Progenitor cell of endocrine pancreas (in vitro differentiated cells): ENCODE measurements at regions not wholly inside any gene's neighbourhood (a gene's known extent, or its start where the extent isn't known, plus 50 kb on each side); places are given as distances from the start of the nearest gene placed in this dataset.
"Not testable (repeated sequence)": the region's sequence is repeated elsewhere in the genome, so short reads cannot be mapped to it uniquely, and the experiment has no call there.

Experiments
- DNase-seq: peaks from one replicate; pipeline ENCODE4 v3.0.0; 2021; ENCODE audit warnings: low spot score; ENCODE audit not compliant: unreplicated experiment
- H3K27ac Mint-ChIP-seq: 2 replicates; pipeline ENCODE4 v1.8.0; 2021; ENCODE audit warnings: mild to moderate bottlenecking, moderate library complexity, mixed read lengths
- H3K27me3 Mint-ChIP-seq: 2 replicates; pipeline ENCODE4 v1.8.0; 2021; ENCODE audit warnings: mixed read lengths
- H3K36me3 Mint-ChIP-seq: 2 replicates; pipeline ENCODE4 v1.8.0; 2022; ENCODE audit warnings: mixed read lengths; ENCODE audit not compliant: insufficient read depth
- H3K4me1 Mint-ChIP-seq: 2 replicates; pipeline ENCODE4 v1.8.0; 2021; ENCODE audit warnings: low read depth, mixed read lengths
- H3K4me3 Mint-ChIP-seq: 2 replicates; pipeline ENCODE4 v1.8.0; 2021; ENCODE audit warnings: low read depth, mild to moderate bottlenecking, moderate library complexity, mixed read lengths
- H3K9me3 Mint-ChIP-seq: 2 replicates; pipeline ENCODE4 v1.8.0; 2021; ENCODE audit warnings: low read depth, mixed read lengths
- TF ChIP-seq, protein P1 (sequence below): fragments of 200-600 bp; sonication (generic); IDR thresholded peaks from one replicate; pipeline ENCODE4 v1.5.0; 2021; ENCODE audit warnings: antibody characterized with exemption, mild to moderate bottlenecking; ENCODE audit not compliant: unreplicated experiment

DNA sequence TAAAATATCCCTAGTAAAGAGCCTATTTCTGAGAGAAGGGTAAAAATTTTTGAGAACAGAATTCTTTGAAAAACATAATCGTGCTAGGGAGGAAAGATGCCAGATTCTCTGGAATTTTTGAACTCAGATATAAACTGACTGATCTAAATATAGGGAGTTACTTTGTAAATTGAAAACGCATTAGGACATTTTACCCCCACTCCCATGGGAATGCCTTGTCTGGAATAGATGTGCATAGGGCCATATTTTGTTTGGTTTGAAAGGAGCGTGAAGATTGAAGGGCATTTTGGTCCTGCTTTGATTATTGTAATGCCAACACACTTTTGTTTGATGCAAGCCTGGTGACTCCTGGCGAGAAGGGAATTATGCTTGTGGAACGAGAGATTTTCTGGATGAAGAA is 158.7 kb upstream of the DPP10 start:
- Mint-ChIP-seq H3K36me3 (no peaks in the 10 kb centered on the region), H3K9me3 (peaks cover 11% of the 10 kb centered on the region), H3K27ac (no peak overlapping the region), H3K4me3 (no peak overlapping the region), H3K4me1 (no peaks in the 10 kb centered on the region), H3K27me3 (no peaks in the 10 kb centered on the region)
- TF ChIP-seq, protein P1, sequence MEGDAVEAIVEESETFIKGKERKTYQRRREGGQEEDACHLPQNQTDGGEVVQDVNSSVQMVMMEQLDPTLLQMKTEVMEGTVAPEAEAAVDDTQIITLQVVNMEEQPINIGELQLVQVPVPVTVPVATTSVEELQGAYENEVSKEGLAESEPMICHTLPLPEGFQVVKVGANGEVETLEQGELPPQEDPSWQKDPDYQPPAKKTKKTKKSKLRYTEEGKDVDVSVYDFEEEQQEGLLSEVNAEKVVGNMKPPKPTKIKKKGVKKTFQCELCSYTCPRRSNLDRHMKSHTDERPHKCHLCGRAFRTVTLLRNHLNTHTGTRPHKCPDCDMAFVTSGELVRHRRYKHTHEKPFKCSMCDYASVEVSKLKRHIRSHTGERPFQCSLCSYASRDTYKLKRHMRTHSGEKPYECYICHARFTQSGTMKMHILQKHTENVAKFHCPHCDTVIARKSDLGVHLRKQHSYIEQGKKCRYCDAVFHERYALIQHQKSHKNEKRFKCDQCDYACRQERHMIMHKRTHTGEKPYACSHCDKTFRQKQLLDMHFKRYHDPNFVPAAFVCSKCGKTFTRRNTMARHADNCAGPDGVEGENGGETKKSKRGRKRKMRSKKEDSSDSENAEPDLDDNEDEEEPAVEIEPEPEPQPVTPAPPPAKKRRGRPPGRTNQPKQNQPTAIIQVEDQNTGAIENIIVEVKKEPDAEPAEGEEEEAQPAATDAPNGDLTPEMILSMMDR, result no peak
- no peak for DNase-seq

DNA sequence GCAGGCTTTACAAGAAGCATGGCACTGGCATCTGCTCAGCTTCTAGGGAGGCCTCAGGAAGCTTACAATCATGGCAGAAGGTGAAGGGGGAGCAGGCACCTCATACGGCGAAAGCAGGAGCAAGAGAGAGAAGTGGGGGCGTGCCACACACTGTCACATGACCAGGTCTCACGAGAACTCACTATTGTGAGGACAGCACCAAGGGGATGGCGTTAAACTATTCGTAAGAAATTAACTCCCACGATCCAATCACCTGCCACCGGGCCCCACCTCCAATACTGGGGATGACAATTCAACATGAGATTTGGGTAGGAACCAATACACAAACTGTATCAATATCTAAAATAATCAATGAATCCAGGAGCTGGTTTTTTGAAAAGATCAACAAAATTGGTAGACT is 156.0 kb upstream of the DPP10 start:
- no peaks in the 10 kb centered on the region for H3K27me3 Mint-ChIP-seq
- no peaks in the 10 kb centered on the region for H3K36me3 Mint-ChIP-seq
- no peaks in the 10 kb centered on the region for H3K4me1 Mint-ChIP-seq
- H3K4me3 Mint-ChIP-seq, result no peak overlapping the region
- TF ChIP-seq, protein P1, result no peak
- peaks cover 11% of the 10 kb centered on the region for H3K9me3 Mint-ChIP-seq
- DNase-seq, result no peak
- H3K27ac Mint-ChIP-seq, result no peak overlapping the region

DNA sequence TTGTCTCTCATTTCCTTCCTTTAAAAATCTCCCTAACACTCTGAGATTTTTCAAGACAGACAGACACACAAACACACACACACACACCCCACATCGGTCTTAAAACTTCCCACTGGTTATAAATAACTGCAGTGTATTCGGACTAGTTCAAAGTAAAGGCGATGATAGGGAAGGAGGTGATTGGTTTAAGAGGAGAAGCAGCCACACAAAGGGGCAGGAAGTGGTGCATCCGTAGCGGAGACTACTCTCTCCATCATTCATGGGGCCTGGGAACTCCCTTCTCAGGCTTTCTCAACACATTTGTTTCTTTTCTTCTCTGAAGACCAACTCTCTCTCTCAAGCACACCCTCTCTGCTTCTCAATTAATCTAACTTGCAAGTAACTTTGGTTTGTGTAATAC is 149.1 kb upstream of the DPP10 start:
- TF ChIP-seq, protein P1, result no peak
- Mint-ChIP-seq H3K4me3 (no peak overlapping the region), H3K9me3 (no peaks in the 10 kb centered on the region), H3K36me3 (no peaks in the 10 kb centered on the region), H3K4me1 (no peaks in the 10 kb centered on the region), H3K27ac (no peak overlapping the region), H3K27me3 (no peaks in the 10 kb centered on the region)
- no peak for DNase-seq

DNA sequence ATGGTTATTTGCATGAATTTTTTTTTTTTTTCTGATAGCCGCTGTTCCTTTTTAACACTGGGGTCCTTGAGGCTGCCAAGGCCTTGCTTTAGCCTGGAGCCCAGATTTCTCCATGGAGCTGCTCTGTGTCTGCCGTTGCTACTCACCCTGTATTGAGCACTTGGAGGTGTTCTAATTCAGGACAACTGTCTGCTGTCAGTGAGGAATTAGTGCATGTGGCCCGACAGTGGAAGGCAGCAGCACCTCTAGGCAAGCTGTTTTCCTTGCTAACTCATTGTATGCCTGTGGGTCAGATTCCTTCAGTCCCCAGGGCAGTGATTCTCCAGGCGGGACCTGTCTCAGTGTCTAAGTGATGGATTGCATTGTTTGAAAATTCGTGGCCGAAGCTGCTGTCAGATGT is 147.7 kb upstream of the DPP10 start:
- TF ChIP-seq, protein P1, result no peak
- H3K27me3 Mint-ChIP-seq, result peaks cover 2% of the 10 kb centered on the region
- DNase-seq, result no peak
- no peaks in the 10 kb centered on the region for H3K9me3 Mint-ChIP-seq
- H3K4me1 Mint-ChIP-seq, result no peaks in the 10 kb centered on the region
- no peaks in the 10 kb centered on the region for H3K36me3 Mint-ChIP-seq
- H3K27ac Mint-ChIP-seq, result no peak overlapping the region
- H3K4me3 Mint-ChIP-seq, result no peak overlapping the region

DNA sequence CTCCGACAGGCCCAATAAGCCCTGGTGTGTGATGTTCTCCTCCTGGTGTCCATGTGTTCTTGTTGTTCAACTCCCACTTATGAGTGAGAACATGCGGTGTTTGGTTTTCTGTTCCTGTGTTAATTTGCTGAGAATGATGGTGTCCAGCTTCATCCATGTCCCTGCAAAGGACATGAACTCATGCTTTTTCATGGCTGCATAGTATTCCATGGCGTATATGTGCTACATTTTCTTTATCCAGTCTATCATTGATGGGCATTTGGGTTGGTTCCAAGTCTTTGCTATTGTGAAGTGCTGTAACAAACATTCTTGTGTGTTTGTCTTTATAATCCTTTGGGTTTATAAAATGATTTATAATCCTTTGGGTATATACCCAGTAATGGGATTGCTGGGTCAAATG is 142.1 kb upstream of the DPP10 start:
- not testable (repeated sequence) for H3K27ac Mint-ChIP-seq, H3K4me1 Mint-ChIP-seq
- peaks cover 11% of the 10 kb centered on the region for H3K9me3 Mint-ChIP-seq

DNA sequence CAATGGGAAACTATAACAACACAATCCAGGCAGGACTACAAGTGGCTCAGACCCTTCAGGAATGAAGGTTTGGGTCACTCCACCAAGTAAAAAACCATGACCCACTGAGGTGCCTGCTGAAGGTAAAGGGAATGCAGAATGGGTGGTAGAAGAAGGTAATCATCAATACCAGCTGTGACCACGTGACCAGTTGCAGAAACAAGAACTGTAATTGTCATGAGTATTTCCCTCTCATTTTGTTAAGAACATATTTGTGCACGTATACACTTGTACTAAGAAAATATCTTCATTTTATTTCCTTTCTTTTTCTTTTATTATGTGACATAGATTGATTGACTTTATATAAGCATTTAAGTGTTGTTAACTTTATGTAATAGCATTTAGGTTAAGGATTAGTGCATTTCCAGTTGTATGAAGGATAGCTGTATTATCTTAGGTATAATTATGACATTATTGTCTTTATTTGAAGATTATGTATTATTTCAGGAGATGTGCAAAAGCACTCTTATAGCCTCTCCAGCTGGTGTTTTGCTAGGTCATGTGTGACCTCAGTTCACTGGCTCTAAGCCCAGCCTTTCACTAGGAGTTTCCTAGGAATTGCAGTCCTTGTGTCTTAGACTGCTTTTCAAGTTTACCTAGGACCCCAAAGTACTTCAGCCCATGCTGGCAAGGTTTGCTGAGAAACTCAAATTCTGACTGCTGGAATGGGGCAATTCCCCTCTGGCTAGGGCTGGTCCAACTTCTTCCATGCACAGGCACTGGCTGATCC is 125.7 kb upstream of the DPP10 start:
- H3K4me1 Mint-ChIP-seq, result no peaks in the 10 kb centered on the region
- H3K27me3 Mint-ChIP-seq, result no peaks in the 10 kb centered on the region
- DNase-seq, result no peak
- H3K27ac Mint-ChIP-seq, result no peak overlapping the region
- no peaks in the 10 kb centered on the region for H3K36me3 Mint-ChIP-seq
- no peaks in the 10 kb centered on the region for H3K9me3 Mint-ChIP-seq
- no peak overlapping the region for H3K4me3 Mint-ChIP-seq
- TF ChIP-seq, protein P1, result no peak

More for the DNA sequence above, 142.1 kb upstream of the DPP10 start:
- DNase-seq, H3K36me3 Mint-ChIP-seq, H3K27me3 Mint-ChIP-seq, H3K4me3 Mint-ChIP-seq: not testable (repeated sequence)
